ENCODE measurements at regions not wholly inside any gene's neighbourhood (a gene's known extent, or its start where the extent isn't known, plus 50 kb on each side); places are given as distances from the start of the nearest gene placed in this dataset.

DNA sequence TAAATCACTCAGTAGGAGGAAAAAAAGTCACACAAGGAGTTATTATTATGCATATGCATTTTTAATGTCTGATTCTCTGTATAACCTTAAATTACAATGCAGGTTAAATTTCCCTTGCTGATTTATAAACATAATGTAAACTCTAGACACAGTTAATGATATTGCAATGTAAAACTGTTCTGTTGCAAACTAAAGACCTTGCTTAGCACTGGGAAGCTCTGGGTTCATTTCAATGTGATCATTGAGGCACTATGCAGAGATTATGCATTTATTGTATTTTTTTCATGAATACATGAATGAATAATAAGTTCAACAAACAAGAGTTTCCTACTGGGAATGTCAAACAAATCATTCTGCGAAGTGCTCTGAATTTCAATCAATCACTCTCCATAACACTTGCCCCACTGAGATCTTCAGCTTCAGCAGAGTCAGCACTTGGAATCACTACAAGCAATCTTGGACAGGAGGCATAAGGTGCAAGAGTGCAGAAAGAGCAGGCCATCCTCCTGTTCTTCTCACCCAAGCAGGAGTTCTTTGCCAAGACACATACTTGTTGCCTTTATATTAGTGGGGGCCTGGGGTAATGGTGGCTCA lies 232.1 kb downstream of the CSNK1G3 start:
- no peak for DNase-seq
- Mint-ChIP-seq H3K4me1 (ENCODE audit: low read depth) (no peaks in the 10 kb centered on the region), H3K36me3 (no peaks in the 10 kb centered on the region), H3K9me3 (no peaks in the 10 kb centered on the region), H3K27me3 (no peaks in the 10 kb centered on the region), H3K27ac (no peak overlapping the region), H3K4me3 (no peak overlapping the region)
- ChIA-PET CTCF (no interaction called here), POLR2A (no interaction called here)
- intact Hi-C loops (cut with micrococcal nuclease): no loop called here

DNA sequence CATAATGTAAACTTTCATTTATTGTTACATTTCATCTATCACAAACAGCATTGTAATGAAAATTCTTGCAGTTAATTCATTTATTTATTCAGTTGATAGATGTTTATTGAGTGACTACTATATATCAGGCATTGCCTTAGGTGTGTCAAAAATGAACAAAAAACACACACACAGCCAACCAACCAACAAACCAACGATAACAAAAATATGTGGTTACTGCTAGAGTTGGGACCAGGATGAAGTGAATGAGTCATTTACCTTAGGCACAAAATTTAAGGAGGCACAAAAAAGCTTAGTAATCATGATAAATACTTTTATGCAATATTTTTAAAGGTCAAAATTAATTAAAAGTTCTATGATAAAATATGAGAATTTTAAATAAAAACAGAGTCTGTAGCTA lies 223.4 kb downstream of the CSNK1G3 start:
- Mint-ChIP-seq H3K9me3 (peaks cover 18% of the 10 kb centered on the region), H3K4me3 (no peak overlapping the region), H3K4me1 (ENCODE audit: low read depth) (no peaks in the 10 kb centered on the region), H3K27ac (no peak overlapping the region), H3K27me3 (no peaks in the 10 kb centered on the region), H3K36me3 (no peaks in the 10 kb centered on the region)
- ChIA-PET CTCF (no interaction called here), POLR2A (no interaction called here)
- intact Hi-C loops (cut with micrococcal nuclease): no loop called here
- no peak for DNase-seq

DNA sequence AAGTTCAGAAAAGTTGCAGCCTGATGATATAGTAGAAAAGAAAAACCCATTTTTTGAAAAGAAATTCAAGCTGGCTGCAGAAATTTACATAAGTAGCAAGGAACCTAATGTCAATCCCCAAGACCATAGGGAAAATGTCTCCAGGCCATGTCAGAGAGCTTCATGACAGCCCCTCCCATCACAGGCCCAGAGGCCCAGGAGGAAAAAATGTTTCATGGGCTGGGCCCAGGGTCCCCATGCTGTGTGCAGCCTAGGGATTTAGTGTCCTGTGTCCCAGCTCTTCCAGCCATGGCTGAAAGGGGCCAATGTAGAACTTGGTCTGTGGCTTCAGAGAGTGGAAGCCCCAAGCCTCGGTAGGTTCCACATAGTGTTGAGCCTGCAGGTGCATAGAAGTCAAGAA lies 220.3 kb downstream of the CSNK1G3 start:
- peaks cover 22% of the 10 kb centered on the region for H3K9me3 Mint-ChIP-seq
- no peaks in the 10 kb centered on the region for H3K36me3 Mint-ChIP-seq
- intact Hi-C loops (cut with micrococcal nuclease): no loop called here
- no peak overlapping the region for H3K4me3 Mint-ChIP-seq
- H3K4me1 Mint-ChIP-seq (ENCODE audit: low read depth): no peaks in the 10 kb centered on the region
- H3K27ac Mint-ChIP-seq: no peak overlapping the region
- DNase-seq: no peak
- POLR2A ChIA-PET: no interaction called here
- no peaks in the 10 kb centered on the region for H3K27me3 Mint-ChIP-seq
- CTCF ChIA-PET: no interaction called here

- intact Hi-C loops (cut with micrococcal nuclease): no loop called here
- ChIA-PET CTCF (no interaction called here), POLR2A (no interaction called here)
- no peak overlapping the region for H3K27ac Mint-ChIP-seq
- no peaks in the 10 kb centered on the region for H3K36me3 Mint-ChIP-seq
- H3K9me3 Mint-ChIP-seq: no peaks in the 10 kb centered on the region
- no peaks in the 10 kb centered on the region for H3K27me3 Mint-ChIP-seq
- no peak overlapping the region for H3K4me3 Mint-ChIP-seq
- DNase-seq: no peak
- no peaks in the 10 kb centered on the region for H3K4me1 Mint-ChIP-seq (ENCODE audit: low read depth)
Observed at GRCh38 chr5:123722451-123722850, 210.5 kb downstream of the CSNK1G3 start.

- POLR2A ChIA-PET: no interaction called here
- CTCF ChIA-PET: no interaction called here
- Mint-ChIP-seq H3K36me3 (no peaks in the 10 kb centered on the region), H3K4me1 (ENCODE audit: low read depth) (no peaks in the 10 kb centered on the region), H3K27ac (no peak overlapping the region), H3K9me3 (no peaks in the 10 kb centered on the region), H3K4me3 (no peak overlapping the region), H3K27me3 (no peaks in the 10 kb centered on the region)
- DNase-seq: no peak
- intact Hi-C loops (cut with micrococcal nuclease): no loop called here
Observed at GRCh38 chr5:123721675-123722276, 209.8 kb downstream of the CSNK1G3 start.

DNA sequence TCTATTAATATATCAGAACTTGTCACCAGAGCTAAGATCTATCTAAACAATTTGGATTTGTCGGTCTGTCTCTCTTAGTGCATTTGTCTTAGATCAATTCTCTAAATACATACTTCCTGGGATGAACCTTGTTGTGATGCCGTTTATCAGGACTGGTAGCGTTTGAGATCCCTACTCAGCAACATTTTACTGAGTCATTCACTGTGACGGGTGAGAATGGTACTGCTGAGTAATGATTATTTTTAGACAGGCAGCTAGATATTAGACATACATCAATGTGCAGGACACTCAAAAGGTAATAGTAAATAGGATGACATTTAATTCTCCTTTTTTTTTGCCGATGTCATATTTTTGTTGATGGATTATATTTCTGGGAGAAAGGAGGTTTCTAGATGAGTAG lies 209.0 kb downstream of the CSNK1G3 start:
- CTCF ChIA-PET: no interaction called here
- no peak overlapping the region for H3K27ac Mint-ChIP-seq

GRCh38 chr5:123720339-123720738 lies 208.4 kb downstream of the CSNK1G3 start:
- H3K27ac Mint-ChIP-seq: no peak overlapping the region
- ChIA-PET POLR2A (no interaction called here), CTCF (no interaction called here)
- intact Hi-C loops (cut with micrococcal nuclease): no loop called here
- H3K27me3 Mint-ChIP-seq: no peaks in the 10 kb centered on the region
- H3K36me3 Mint-ChIP-seq: no peaks in the 10 kb centered on the region
- H3K9me3 Mint-ChIP-seq: peaks cover 2% of the 10 kb centered on the region
- DNase-seq: no peak
- no peaks in the 10 kb centered on the region for H3K4me1 Mint-ChIP-seq (ENCODE audit: low read depth)
- H3K4me3 Mint-ChIP-seq: no peak overlapping the region

More for the DNA sequence above, 209.0 kb downstream of the CSNK1G3 start:
- Mint-ChIP-seq H3K36me3 (no peaks in the 10 kb centered on the region), H3K9me3 (no peaks in the 10 kb centered on the region), H3K27me3 (no peaks in the 10 kb centered on the region), H3K4me3 (no peak overlapping the region), H3K4me1 (ENCODE audit: low read depth) (no peaks in the 10 kb centered on the region)
- POLR2A ChIA-PET: no interaction called here
- intact Hi-C loops (cut with micrococcal nuclease): no loop called here
- DNase-seq: no peak

DNA sequence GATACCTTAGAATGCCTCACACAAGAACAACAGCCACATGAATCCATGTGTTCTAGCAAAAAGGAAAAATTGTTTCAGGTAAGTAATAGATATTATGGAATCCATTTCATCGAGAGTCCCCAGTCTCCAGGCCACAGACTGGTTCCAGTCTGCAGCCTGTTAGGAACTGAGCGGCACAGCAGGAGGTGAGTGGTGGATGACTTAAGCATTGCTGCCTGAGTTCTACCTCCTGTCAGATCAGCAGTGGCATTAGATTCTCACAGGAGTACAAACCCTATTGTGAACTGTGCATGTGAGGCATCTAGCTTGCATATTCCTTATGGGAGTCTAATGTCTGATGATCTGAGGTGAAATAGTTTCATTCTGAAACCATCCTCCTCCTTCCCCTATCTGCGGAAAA lies 207.0 kb downstream of the CSNK1G3 start:
- Mint-ChIP-seq H3K36me3 (no peaks in the 10 kb centered on the region), H3K9me3 (peaks cover 2% of the 10 kb centered on the region), H3K4me3 (no peak overlapping the region), H3K27ac (no peak overlapping the region), H3K4me1 (ENCODE audit: low read depth) (no peaks in the 10 kb centered on the region), H3K27me3 (no peaks in the 10 kb centered on the region)
- no peak for DNase-seq
- CTCF ChIA-PET: no interaction called here
- POLR2A ChIA-PET: no interaction called here
- intact Hi-C loops (cut with micrococcal nuclease): no loop called here

DNA sequence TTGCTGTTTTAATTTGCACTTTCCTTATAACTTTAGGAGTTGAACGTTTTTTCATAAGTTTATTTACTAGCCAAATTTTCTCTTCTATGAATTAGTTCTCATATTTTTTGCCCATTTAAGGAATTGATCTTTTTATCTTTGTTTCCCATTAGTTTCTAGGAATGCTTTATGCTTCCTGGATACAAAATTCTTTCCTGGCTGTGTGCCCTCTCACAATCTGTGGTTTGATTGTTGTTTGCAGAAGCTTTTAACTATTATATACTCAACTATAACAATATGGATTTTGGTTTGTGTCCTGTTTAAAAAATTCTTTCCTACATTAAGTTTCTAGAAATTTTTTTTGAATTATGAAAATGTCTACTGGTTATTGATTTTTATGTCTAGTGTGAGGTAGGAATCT lies 206.3 kb downstream of the CSNK1G3 start:
- ChIA-PET CTCF (no interaction called here), POLR2A (no interaction called here)
- no peaks in the 10 kb centered on the region for H3K27me3 Mint-ChIP-seq
- intact Hi-C loops (cut with micrococcal nuclease): no loop called here
- H3K9me3 Mint-ChIP-seq: peaks cover 2% of the 10 kb centered on the region
- H3K27ac Mint-ChIP-seq: no peak overlapping the region
- no peak overlapping the region for H3K4me3 Mint-ChIP-seq
- H3K4me1 Mint-ChIP-seq (ENCODE audit: low read depth): no peaks in the 10 kb centered on the region
- H3K36me3 Mint-ChIP-seq: no peaks in the 10 kb centered on the region
- DNase-seq: no peak

- CTCF ChIA-PET: no interaction called here
- Mint-ChIP-seq H3K4me3 (no peak overlapping the region), H3K27me3 (no peaks in the 10 kb centered on the region), H3K9me3 (peaks cover 3% of the 10 kb centered on the region), H3K27ac (no peak overlapping the region), H3K36me3 (no peaks in the 10 kb centered on the region), H3K4me1 (ENCODE audit: low read depth) (no peaks in the 10 kb centered on the region)
- DNase-seq: no peak
- POLR2A ChIA-PET: no interaction called here
- intact Hi-C loops (cut with micrococcal nuclease): no loop called here
Observed at GRCh38 chr5:123717139-123717538, 205.2 kb downstream of the CSNK1G3 start.

- CTCF ChIA-PET: no interaction called here
- POLR2A ChIA-PET: no interaction called here
Observed at GRCh38 chr5:123710031-123710430, 198.1 kb downstream of the CSNK1G3 start.

GRCh38 chr5:123709422-123709821 lies 197.4 kb downstream of the CSNK1G3 start:
- H3K4me1 Mint-ChIP-seq (ENCODE audit: low read depth): no peaks in the 10 kb centered on the region
- ChIA-PET CTCF (no interaction called here), POLR2A (no interaction called here)
- no peaks in the 10 kb centered on the region for H3K36me3 Mint-ChIP-seq
- intact Hi-C loops (cut with micrococcal nuclease): no loop called here
- DNase-seq: no peak
- no peaks in the 10 kb centered on the region for H3K27me3 Mint-ChIP-seq
- H3K4me3 Mint-ChIP-seq: no peak overlapping the region
- peaks cover 10% of the 10 kb centered on the region for H3K9me3 Mint-ChIP-seq
- H3K27ac Mint-ChIP-seq: no peak overlapping the region

More at GRCh38 chr5:123710031-123710430, 198.1 kb downstream of the CSNK1G3 start:
- intact Hi-C loops (cut with micrococcal nuclease): no loop called here
- no peak for DNase-seq
- Mint-ChIP-seq H3K4me3 (no peak overlapping the region), H3K27ac (no peak overlapping the region), H3K9me3 (peaks cover 10% of the 10 kb centered on the region), H3K36me3 (no peaks in the 10 kb centered on the region), H3K4me1 (ENCODE audit: low read depth) (no peaks in the 10 kb centered on the region), H3K27me3 (no peaks in the 10 kb centered on the region)

- H3K4me1 Mint-ChIP-seq (ENCODE audit: low read depth): no peaks in the 10 kb centered on the region
- peaks cover 9% of the 10 kb centered on the region for H3K9me3 Mint-ChIP-seq
- CTCF ChIA-PET: no interaction called here
- H3K27ac Mint-ChIP-seq: no peak overlapping the region
- intact Hi-C loops (cut with micrococcal nuclease): no loop called here
- no peaks in the 10 kb centered on the region for H3K27me3 Mint-ChIP-seq
- POLR2A ChIA-PET: no interaction called here
- no peak for DNase-seq
- no peak overlapping the region for H3K4me3 Mint-ChIP-seq
- H3K36me3 Mint-ChIP-seq: no peaks in the 10 kb centered on the region
Observed at GRCh38 chr5:123708074-123708806, 196.3 kb downstream of the CSNK1G3 start.

Measured in activated CD4-positive, alpha-beta memory T cell treated with anti-CD3 and anti-CD28 coated beads for 36 hours (primary cell).